GM23338 (cell line): ENCODE measurements at regions not wholly inside any gene's neighbourhood (a gene's known extent, or its start where the extent isn't known, plus 50 kb on each side); places are given as distances from the start of the nearest gene placed in this dataset.

Experiments used
- CREB1 ChIP-seq: fragments of 250-450 bp; sonication (Bioruptor Pico); IDR thresholded peaks from 2 replicates; pipeline ENCODE4 v1.5.0; 2020; ENCODE audit warnings: low read depth, mild to moderate bottlenecking, moderate library complexity
- ETS1 ChIP-seq: IDR thresholded peaks from 2 replicates; pipeline ENCODE4 v1.6.1; 2016; ENCODE audit warnings: antibody characterized with exemption
- EZH2 ChIP-seq: fragments of 200-600 bp; sonication (generic); IDR thresholded peaks from one replicate; pipeline ENCODE4 v1.8.0; 2017; ENCODE audit warnings: antibody characterized with exemption, mild to moderate bottlenecking, low read depth; ENCODE audit not compliant: unreplicated experiment
- EZH2phosphoT487 ChIP-seq: fragments of 200-600 bp; sonication (generic); IDR thresholded peaks from one replicate; pipeline ENCODE4 v1.8.1; 2018; ENCODE audit warnings: antibody characterized with exemption; ENCODE audit not compliant: unreplicated experiment
- JUNB ChIP-seq: IDR thresholded peaks from one replicate; pipeline ENCODE4 v1.6.1; 2016; ENCODE audit warnings: antibody characterized with exemption; ENCODE audit not compliant: unreplicated experiment
- NANOG ChIP-seq: IDR thresholded peaks from 2 replicates; pipeline ENCODE4 v1.6.1; 2016; ENCODE audit warnings: antibody characterized with exemption, borderline replicate concordance
- POLR2AphosphoS5 ChIP-seq: IDR thresholded peaks from 2 replicates; pipeline ENCODE4 v1.6.1; 2016; ENCODE audit warnings: antibody characterized with exemption, low read depth
- ZNF114 ChIP-seq: fragments of 250-450 bp; sonication (Bioruptor Pico); IDR thresholded peaks from 2 replicates; pipeline ENCODE4 v1.5.0; 2020; ENCODE audit warnings: mild to moderate bottlenecking, moderate library complexity
- ZNF331 ChIP-seq: fragments of 250-450 bp; sonication (Bioruptor Pico); IDR thresholded peaks from 2 replicates; pipeline ENCODE4 v1.5.0; 2020; ENCODE audit warnings: low read depth, mild to moderate bottlenecking, moderate library complexity
- TF ChIP-seq, protein P1 (sequence below), 2 experiments: fragments of 200-600 bp in 1 of 2; sonication (generic) in 1 of 2; conservative IDR thresholded peaks; 2 replicates each; pipeline versions ENCODE4 v1.5.1 to v1.6.1; 2016 to 2017; ENCODE audit warnings: antibody characterized with exemption in 2 of 2, low read depth in 2 of 2, mild to moderate bottlenecking in 2 of 2, moderate library complexity in 1 of 2
- TF ChIP-seq, protein P2 (sequence below): IDR thresholded peaks from one replicate; pipeline ENCODE4 v1.6.1; 2018; ENCODE audit warnings: antibody characterized with exemption; ENCODE audit not compliant: unreplicated experiment
- TF ChIP-seq, protein P3 (sequence below): fragments of 250-450 bp; sonication (Bioruptor Pico); IDR thresholded peaks from 2 replicates; pipeline ENCODE4 v1.5.0; 2020; ENCODE audit warnings: mild to moderate bottlenecking, moderate library complexity

DNA sequence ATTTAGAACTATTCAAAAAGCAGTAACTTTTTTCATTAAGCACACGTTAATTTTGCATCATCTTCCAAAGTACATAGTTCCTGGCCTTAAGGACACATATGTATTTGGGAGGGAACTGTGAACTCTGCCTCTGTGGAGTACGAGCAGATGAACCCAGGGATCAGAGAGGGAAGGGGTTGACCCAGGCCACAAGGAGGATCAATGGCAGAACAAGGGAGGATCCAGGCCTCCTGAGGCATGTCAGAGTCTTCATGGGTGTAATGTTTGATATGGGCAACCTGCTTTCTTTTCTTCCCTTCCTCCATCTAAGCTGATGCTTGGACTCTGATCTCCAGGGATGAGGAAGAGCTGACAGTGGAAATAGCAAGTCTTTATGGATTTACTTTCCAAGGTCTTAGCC is 164.0 kb downstream of the SH2D4B start:
- TF ChIP-seq, protein P1, sequence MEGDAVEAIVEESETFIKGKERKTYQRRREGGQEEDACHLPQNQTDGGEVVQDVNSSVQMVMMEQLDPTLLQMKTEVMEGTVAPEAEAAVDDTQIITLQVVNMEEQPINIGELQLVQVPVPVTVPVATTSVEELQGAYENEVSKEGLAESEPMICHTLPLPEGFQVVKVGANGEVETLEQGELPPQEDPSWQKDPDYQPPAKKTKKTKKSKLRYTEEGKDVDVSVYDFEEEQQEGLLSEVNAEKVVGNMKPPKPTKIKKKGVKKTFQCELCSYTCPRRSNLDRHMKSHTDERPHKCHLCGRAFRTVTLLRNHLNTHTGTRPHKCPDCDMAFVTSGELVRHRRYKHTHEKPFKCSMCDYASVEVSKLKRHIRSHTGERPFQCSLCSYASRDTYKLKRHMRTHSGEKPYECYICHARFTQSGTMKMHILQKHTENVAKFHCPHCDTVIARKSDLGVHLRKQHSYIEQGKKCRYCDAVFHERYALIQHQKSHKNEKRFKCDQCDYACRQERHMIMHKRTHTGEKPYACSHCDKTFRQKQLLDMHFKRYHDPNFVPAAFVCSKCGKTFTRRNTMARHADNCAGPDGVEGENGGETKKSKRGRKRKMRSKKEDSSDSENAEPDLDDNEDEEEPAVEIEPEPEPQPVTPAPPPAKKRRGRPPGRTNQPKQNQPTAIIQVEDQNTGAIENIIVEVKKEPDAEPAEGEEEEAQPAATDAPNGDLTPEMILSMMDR (conservative IDR thresholded peaks at IDR 0.05; ENCODE audit: low read depth in 2 of 2) = no peak
- no peak for TF ChIP-seq POLR2AphosphoS5
- TF ChIP-seq, protein P2, sequence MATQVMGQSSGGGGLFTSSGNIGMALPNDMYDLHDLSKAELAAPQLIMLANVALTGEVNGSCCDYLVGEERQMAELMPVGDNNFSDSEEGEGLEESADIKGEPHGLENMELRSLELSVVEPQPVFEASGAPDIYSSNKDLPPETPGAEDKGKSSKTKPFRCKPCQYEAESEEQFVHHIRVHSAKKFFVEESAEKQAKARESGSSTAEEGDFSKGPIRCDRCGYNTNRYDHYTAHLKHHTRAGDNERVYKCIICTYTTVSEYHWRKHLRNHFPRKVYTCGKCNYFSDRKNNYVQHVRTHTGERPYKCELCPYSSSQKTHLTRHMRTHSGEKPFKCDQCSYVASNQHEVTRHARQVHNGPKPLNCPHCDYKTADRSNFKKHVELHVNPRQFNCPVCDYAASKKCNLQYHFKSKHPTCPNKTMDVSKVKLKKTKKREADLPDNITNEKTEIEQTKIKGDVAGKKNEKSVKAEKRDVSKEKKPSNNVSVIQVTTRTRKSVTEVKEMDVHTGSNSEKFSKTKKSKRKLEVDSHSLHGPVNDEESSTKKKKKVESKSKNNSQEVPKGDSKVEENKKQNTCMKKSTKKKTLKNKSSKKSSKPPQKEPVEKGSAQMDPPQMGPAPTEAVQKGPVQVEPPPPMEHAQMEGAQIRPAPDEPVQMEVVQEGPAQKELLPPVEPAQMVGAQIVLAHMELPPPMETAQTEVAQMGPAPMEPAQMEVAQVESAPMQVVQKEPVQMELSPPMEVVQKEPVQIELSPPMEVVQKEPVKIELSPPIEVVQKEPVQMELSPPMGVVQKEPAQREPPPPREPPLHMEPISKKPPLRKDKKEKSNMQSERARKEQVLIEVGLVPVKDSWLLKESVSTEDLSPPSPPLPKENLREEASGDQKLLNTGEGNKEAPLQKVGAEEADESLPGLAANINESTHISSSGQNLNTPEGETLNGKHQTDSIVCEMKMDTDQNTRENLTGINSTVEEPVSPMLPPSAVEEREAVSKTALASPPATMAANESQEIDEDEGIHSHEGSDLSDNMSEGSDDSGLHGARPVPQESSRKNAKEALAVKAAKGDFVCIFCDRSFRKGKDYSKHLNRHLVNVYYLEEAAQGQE = no peak
- TF ChIP-seq NANOG = no peak
- no peak for TF ChIP-seq EZH2phosphoT487
- TF ChIP-seq EZH2 = no peak
- no peak for TF ChIP-seq JUNB
- TF ChIP-seq ZNF114 (CRISPR knock-in tag) = no peak
- TF ChIP-seq, protein P3, sequence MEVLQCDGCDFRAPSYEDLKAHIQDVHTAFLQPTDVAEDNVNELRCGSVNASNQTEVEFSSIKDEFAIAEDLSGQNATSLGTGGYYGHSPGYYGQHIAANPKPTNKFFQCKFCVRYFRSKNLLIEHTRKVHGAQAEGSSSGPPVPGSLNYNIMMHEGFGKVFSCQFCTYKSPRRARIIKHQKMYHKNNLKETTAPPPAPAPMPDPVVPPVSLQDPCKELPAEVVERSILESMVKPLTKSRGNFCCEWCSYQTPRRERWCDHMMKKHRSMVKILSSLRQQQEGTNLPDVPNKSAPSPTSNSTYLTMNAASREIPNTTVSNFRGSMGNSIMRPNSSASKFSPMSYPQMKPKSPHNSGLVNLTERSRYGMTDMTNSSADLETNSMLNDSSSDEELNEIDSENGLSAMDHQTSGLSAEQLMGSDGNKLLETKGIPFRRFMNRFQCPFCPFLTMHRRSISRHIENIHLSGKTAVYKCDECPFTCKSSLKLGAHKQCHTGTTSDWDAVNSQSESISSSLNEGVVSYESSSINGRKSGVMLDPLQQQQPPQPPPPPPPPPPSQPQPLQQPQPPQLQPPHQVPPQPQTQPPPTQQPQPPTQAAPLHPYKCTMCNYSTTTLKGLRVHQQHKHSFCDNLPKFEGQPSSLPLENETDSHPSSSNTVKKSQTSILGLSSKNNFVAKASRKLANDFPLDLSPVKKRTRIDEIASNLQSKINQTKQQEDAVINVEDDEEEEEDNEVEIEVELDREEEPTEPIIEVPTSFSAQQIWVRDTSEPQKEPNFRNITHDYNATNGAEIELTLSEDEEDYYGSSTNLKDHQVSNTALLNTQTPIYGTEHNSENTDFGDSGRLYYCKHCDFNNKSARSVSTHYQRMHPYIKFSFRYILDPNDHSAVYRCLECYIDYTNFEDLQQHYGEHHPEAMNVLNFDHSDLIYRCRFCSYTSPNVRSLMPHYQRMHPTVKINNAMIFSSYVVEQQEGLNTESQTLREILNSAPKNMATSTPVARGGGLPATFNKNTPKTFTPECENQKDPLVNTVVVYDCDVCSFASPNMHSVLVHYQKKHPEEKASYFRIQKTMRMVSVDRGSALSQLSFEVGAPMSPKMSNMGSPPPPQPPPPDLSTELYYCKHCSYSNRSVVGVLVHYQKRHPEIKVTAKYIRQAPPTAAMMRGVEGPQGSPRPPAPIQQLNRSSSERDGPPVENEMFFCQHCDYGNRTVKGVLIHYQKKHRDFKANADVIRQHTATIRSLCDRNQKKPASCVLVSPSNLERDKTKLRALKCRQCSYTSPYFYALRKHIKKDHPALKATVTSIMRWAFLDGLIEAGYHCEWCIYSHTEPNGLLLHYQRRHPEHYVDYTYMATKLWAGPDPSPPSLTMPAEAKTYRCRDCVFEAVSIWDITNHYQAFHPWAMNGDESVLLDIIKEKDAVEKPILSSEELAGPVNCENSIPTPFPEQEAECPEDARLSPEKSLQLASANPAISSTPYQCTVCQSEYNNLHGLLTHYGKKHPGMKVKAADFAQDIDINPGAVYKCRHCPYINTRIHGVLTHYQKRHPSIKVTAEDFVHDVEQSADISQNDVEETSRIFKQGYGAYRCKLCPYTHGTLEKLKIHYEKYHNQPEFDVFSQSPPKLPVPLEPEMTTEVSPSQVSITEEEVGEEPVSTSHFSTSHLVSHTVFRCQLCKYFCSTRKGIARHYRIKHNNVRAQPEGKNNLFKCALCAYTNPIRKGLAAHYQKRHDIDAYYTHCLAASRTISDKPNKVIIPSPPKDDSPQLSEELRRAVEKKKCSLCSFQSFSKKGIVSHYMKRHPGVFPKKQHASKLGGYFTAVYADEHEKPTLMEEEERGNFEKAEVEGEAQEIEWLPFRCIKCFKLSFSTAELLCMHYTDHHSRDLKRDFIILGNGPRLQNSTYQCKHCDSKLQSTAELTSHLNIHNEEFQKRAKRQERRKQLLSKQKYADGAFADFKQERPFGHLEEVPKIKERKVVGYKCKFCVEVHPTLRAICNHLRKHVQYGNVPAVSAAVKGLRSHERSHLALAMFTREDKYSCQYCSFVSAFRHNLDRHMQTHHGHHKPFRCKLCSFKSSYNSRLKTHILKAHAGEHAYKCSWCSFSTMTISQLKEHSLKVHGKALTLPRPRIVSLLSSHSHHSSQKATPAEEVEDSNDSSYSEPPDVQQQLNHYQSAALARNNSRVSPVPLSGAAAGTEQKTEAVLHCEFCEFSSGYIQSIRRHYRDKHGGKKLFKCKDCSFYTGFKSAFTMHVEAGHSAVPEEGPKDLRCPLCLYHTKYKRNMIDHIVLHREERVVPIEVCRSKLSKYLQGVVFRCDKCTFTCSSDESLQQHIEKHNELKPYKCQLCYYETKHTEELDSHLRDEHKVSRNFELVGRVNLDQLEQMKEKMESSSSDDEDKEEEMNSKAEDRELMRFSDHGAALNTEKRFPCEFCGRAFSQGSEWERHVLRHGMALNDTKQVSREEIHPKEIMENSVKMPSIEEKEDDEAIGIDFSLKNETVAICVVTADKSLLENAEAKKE = no peak
- no peak for TF ChIP-seq ETS1
- TF ChIP-seq CREB1 (CRISPR knock-in tag) = no peak
- no peak for TF ChIP-seq ZNF331 (CRISPR knock-in tag)
